ENCODE measurements at regions not wholly inside any gene's neighbourhood (a gene's known extent, or its start where the extent isn't known, plus 50 kb on each side); places are given as distances from the start of the nearest gene placed in this dataset.
"Not testable (repeated sequence)": the region's sequence is repeated elsewhere in the genome, so short reads cannot be mapped to it uniquely, and the experiment has no call there.

DNA sequence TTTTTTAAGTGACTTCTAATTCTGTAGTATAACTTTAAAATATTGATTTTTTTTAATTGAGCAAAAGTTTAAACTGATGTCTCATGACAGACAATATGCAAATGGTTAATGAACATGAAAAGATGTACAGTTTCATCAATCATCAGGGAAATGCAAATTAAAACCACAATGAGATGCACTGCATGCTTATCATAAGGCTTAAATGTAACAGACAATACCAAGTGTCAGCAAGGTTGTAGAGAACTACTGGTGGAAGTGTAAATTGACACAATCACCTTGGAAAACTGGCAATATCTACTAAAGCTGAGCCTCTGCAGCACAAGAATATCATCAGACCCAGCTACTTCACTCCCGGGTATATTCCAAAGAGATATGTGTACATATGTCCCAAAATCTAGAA, 70.2 kb upstream of the DAPP1 start:
- BruUV-seq (replicated peaks): no TSS peak
- H3K4me3 Mint-ChIP-seq (ENCODE audit: low read depth, unreplicated experiment): no peak overlapping the region
- CTCF ChIA-PET: no interaction called here

DNA sequence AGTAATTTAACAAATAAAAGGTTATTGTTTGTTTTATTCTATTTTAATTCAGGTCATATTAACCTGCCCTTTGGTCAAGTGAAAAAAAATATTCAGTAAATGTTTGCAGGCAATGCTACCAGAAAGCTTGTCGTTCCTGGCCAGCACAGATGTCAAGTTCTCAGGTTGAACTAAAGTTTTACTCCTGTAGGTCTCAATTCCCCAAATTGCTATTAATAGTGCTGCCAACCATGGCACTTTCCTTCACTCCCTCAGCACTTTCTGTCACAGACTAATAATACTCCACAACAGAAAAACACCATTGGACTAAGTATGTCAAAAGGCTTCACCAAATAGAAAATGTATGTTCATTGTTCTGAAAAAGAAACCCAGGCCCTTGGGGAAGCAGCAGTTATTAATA, 79.2 kb upstream of the C4orf54 start:
- CTCF ChIA-PET: no interaction called here
- H3K27me3 Mint-ChIP-seq (ENCODE audit: unreplicated experiment): no peaks in the 10 kb centered on the region
- H3K9me3 Mint-ChIP-seq (ENCODE audit: low read depth, unreplicated experiment): peaks cover 2% of the 10 kb centered on the region

More for the DNA sequence above, 70.2 kb upstream of the DAPP1 start:
- no peaks in the 10 kb centered on the region for H3K9me3 Mint-ChIP-seq (ENCODE audit: low read depth, unreplicated experiment)
- H3K27ac Mint-ChIP-seq (ENCODE audit: unreplicated experiment): no peak overlapping the region
- DNase-seq: no peak
- TF ChIP-seq, protein P1, sequence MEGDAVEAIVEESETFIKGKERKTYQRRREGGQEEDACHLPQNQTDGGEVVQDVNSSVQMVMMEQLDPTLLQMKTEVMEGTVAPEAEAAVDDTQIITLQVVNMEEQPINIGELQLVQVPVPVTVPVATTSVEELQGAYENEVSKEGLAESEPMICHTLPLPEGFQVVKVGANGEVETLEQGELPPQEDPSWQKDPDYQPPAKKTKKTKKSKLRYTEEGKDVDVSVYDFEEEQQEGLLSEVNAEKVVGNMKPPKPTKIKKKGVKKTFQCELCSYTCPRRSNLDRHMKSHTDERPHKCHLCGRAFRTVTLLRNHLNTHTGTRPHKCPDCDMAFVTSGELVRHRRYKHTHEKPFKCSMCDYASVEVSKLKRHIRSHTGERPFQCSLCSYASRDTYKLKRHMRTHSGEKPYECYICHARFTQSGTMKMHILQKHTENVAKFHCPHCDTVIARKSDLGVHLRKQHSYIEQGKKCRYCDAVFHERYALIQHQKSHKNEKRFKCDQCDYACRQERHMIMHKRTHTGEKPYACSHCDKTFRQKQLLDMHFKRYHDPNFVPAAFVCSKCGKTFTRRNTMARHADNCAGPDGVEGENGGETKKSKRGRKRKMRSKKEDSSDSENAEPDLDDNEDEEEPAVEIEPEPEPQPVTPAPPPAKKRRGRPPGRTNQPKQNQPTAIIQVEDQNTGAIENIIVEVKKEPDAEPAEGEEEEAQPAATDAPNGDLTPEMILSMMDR (IDR thresholded peaks at IDR 0.05; ENCODE audit: unreplicated experiment): no peak
- intact Hi-C loops (cut with micrococcal nuclease; ENCODE audit: unreplicated experiment): no loop called here
- H3K4me1 Mint-ChIP-seq (ENCODE audit: low read depth, unreplicated experiment): no peaks in the 10 kb centered on the region
- no peaks in the 10 kb centered on the region for H3K27me3 Mint-ChIP-seq (ENCODE audit: unreplicated experiment)
- H3K36me3 Mint-ChIP-seq (ENCODE audit: insufficient read depth, unreplicated experiment): no peaks in the 10 kb centered on the region

DNA sequence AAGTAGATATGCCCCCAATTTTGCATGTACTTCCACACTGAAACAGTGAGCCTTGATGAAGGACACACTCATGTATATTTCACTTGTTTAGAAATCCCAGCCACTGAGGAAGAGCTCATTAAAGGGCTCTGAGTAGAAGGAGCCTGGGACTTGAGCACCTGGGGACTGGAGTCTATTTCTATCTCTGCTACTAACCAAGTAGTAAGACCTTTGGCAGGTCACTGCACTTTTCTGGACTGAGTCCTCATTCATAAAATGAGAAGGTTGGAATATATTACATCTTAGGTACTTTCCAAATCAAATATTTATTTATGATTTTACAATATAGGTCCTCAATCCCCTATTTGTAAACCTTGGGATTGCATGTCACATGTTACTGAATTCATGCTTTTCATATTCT, 78.2 kb upstream of the C4orf54 start:
- CTCF ChIA-PET: no interaction called here
- DNase-seq: no peak
- no peaks in the 10 kb centered on the region for H3K4me1 Mint-ChIP-seq (ENCODE audit: low read depth, unreplicated experiment)
- TF ChIP-seq, protein P1 (IDR thresholded peaks at IDR 0.05; ENCODE audit: unreplicated experiment): no peak
- intact Hi-C loops (cut with micrococcal nuclease; ENCODE audit: unreplicated experiment): no loop called here
- no peaks in the 10 kb centered on the region for H3K27me3 Mint-ChIP-seq (ENCODE audit: unreplicated experiment)
- no peak overlapping the region for H3K4me3 Mint-ChIP-seq (ENCODE audit: low read depth, unreplicated experiment)
- H3K36me3 Mint-ChIP-seq (ENCODE audit: insufficient read depth, unreplicated experiment): no peaks in the 10 kb centered on the region
- H3K9me3 Mint-ChIP-seq (ENCODE audit: low read depth, unreplicated experiment): peaks cover 2% of the 10 kb centered on the region
- no peak overlapping the region for H3K27ac Mint-ChIP-seq (ENCODE audit: unreplicated experiment)
- no TSS peak for BruUV-seq (replicated peaks)

More for the DNA sequence above, 79.2 kb upstream of the C4orf54 start:
- DNase-seq: no peak
- Mint-ChIP-seq H3K4me1 (ENCODE audit: low read depth, unreplicated experiment) (no peaks in the 10 kb centered on the region), H3K36me3 (ENCODE audit: insufficient read depth, unreplicated experiment) (no peaks in the 10 kb centered on the region), H3K27ac (ENCODE audit: unreplicated experiment) (no peak overlapping the region), H3K4me3 (ENCODE audit: low read depth, unreplicated experiment) (no peak overlapping the region)
- TF ChIP-seq, protein P1 (IDR thresholded peaks at IDR 0.05; ENCODE audit: unreplicated experiment): no peak
- intact Hi-C loops (cut with micrococcal nuclease; ENCODE audit: unreplicated experiment): no loop called here
- BruUV-seq (replicated peaks): no TSS peak

DNA sequence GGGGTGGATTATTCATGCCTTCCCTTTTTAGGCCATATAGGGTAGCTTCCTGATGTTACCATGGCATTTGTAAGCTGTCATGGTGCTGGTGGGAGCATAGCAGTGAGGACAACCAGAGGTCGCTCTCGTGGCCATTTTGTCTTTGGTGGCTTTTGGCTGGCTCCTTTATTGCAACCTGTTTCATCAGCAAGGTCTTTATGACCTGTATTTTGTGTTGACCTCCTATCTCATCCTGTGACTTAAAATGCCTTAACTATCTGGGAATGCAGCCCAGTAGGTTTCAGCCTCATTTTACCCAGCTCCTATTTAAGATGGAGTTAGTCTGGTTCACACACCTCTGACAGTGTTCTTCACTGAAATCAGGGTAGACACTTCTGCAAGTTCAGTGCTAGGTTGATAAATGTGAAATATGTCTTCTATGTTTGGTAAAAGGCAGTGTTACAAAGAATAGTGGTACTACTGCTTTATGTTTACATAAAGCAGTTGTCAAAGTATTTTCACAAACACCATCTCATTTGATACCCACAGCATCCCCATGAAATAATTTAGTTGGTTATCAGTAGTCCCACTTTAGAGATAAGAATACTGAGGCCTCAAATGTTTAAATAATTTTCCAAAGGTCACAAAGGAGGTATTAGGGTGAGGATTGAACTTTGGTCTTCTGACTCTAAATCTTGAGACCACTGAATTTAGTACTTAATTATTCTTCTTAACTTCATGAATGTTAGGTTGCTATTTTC, 77.1 kb upstream of the C4orf54 start:
- H3K36me3 Mint-ChIP-seq (ENCODE audit: insufficient read depth, unreplicated experiment): no peaks in the 10 kb centered on the region
- intact Hi-C loops (cut with micrococcal nuclease; ENCODE audit: unreplicated experiment): no loop called here
- H3K27me3 Mint-ChIP-seq (ENCODE audit: unreplicated experiment): no peaks in the 10 kb centered on the region
- CTCF ChIA-PET: no interaction called here
- H3K9me3 Mint-ChIP-seq (ENCODE audit: low read depth, unreplicated experiment): peaks cover 2% of the 10 kb centered on the region
- TF ChIP-seq, protein P1 (IDR thresholded peaks at IDR 0.05; ENCODE audit: unreplicated experiment): no peak
- no peak overlapping the region for H3K4me3 Mint-ChIP-seq (ENCODE audit: low read depth, unreplicated experiment)
- no peak for DNase-seq
- no peaks in the 10 kb centered on the region for H3K4me1 Mint-ChIP-seq (ENCODE audit: low read depth, unreplicated experiment)
- no peak overlapping the region for H3K27ac Mint-ChIP-seq (ENCODE audit: unreplicated experiment)
- BruUV-seq (replicated peaks): no TSS peak

DNA sequence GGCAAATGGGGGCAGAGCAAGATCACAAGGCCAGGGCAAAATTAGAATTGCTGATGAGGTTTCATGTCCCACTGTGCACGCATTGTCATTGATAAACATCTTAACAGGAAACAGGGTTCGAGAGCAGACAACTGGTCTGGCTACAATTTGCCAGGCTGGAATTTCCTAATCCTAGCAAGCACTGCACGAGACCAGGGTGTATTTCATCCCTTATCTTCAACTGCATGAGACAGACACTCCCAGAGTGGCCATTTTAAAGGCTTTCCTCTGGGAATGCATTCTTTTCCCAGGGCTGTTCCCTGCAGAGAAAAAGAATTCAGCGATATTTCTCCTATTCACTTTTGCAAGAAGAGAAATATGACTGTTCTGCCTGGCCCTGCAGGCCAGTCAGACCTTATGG, 75.8 kb upstream of the C4orf54 start:
- H3K4me3 Mint-ChIP-seq (ENCODE audit: low read depth, unreplicated experiment); H3K4me1 Mint-ChIP-seq (ENCODE audit: low read depth, unreplicated experiment); DNase-seq; H3K27me3 Mint-ChIP-seq (ENCODE audit: unreplicated experiment); BruUV-seq (replicated peaks); H3K27ac Mint-ChIP-seq (ENCODE audit: unreplicated experiment); H3K36me3 Mint-ChIP-seq (ENCODE audit: insufficient read depth, unreplicated experiment); intact Hi-C loops (cut with micrococcal nuclease; ENCODE audit: unreplicated experiment); CTCF ChIA-PET; H3K9me3 Mint-ChIP-seq (ENCODE audit: low read depth, unreplicated experiment): not testable (repeated sequence)
